ENCODE measurements at regions not wholly inside any gene's neighbourhood (a gene's known extent, or its start where the extent isn't known, plus 50 kb on each side); places are given as distances from the start of the nearest gene placed in this dataset.

GRCh38 chr5:156121882-156122281 lies 205.1 kb upstream of the SGCD start:
- Histone ChIP-seq H3K36me3 (ENCODE audit: insufficient read depth, low read length) (no peaks in the 10 kb centered on the region), H3K27me3 (ENCODE audit: insufficient read depth, low read length) (no peaks in the 10 kb centered on the region), H2AFZ (ENCODE audit: low read depth, low read length) (no peak overlapping the region), H3K9me3 (ENCODE audit: insufficient read depth, low read depth, low read length) (no peaks in the 10 kb centered on the region), H4K20me1 (ENCODE audit: insufficient read depth, low read length) (no peaks in the 10 kb centered on the region), H3K27ac (ENCODE audit: low read depth, low read length) (no peak overlapping the region), H3K4me1 (ENCODE audit: insufficient read depth, low read length) (no peaks in the 10 kb centered on the region), H3K4me3 (ENCODE audit: insufficient read depth, low read depth, low read length) (no peak overlapping the region), H3K79me2 (ENCODE audit: insufficient read depth, low read length) (no peaks in the 10 kb centered on the region), H3K9ac (ENCODE audit: low read length) (no peak overlapping the region), H3K4me2 (ENCODE audit: low read length) (no peak overlapping the region)
- DNase-seq (ENCODE audit: low read depth), result peak; percentile 72
- no peaks in the 10 kb centered on the region for H3K9me3 Mint-ChIP-seq (ENCODE audit: unreplicated experiment)
- no peaks in the 10 kb centered on the region for H3K27me3 Mint-ChIP-seq (ENCODE audit: low read depth, unreplicated experiment)
- peaks cover 5% of the 10 kb centered on the region for H3K4me1 Mint-ChIP-seq (ENCODE audit: low read depth, unreplicated experiment)
- FAIRE-seq, result no peak
- no peaks in the 10 kb centered on the region for H3K36me3 Mint-ChIP-seq (ENCODE audit: low read depth, unreplicated experiment)
- TF ChIP-seq CTCF (IDR thresholded peaks at IDR 0.05; ENCODE audit: insufficient read depth, low read depth, low read length) (no peak), EZH2 (IDR thresholded peaks at IDR 0.05; ENCODE audit: insufficient read depth, low read length) (no peak)
- H3K27ac Mint-ChIP-seq (ENCODE audit: unreplicated experiment), result no peak overlapping the region
- H3K4me3 Mint-ChIP-seq (ENCODE audit: unreplicated experiment), result no peak overlapping the region

- no peak overlapping the region for H3K27ac ChIP-seq (ENCODE audit: low read depth, low read length)
- FAIRE-seq, result no peak
- TF ChIP-seq EZH2 (IDR thresholded peaks at IDR 0.05; ENCODE audit: insufficient read depth, low read length) (no peak), CTCF (IDR thresholded peaks at IDR 0.05; ENCODE audit: insufficient read depth, low read depth, low read length) (no peak)
Observed at GRCh38 chr5:156124708-156125107, 202.3 kb upstream of the SGCD start.

GRCh38 chr5:156125118-156125517 lies 201.8 kb upstream of the SGCD start:
- Mint-ChIP-seq H3K4me3 (ENCODE audit: unreplicated experiment) (no peak overlapping the region), H3K27ac (ENCODE audit: unreplicated experiment) (no peak overlapping the region), H3K9me3 (ENCODE audit: unreplicated experiment) (no peaks in the 10 kb centered on the region), H3K4me1 (ENCODE audit: low read depth, unreplicated experiment) (peaks cover 5% of the 10 kb centered on the region), H3K27me3 (ENCODE audit: low read depth, unreplicated experiment) (no peaks in the 10 kb centered on the region), H3K36me3 (ENCODE audit: low read depth, unreplicated experiment) (no peaks in the 10 kb centered on the region)
- FAIRE-seq (no peak), DNase-seq (ENCODE audit: low read depth) (no peak)
- H2AFZ ChIP-seq (ENCODE audit: low read depth, low read length), result no peak overlapping the region
- no peaks in the 10 kb centered on the region for H3K4me1 ChIP-seq (ENCODE audit: insufficient read depth, low read length)
- H3K4me2 ChIP-seq (ENCODE audit: low read length), result no peak overlapping the region
- H3K4me3 ChIP-seq (ENCODE audit: insufficient read depth, low read depth, low read length), result no peak overlapping the region
- H3K79me2 ChIP-seq (ENCODE audit: insufficient read depth, low read length), result no peaks in the 10 kb centered on the region
- no peak for TF ChIP-seq CTCF (IDR thresholded peaks at IDR 0.05; ENCODE audit: insufficient read depth, low read depth, low read length)
- TF ChIP-seq EZH2 (IDR thresholded peaks at IDR 0.05; ENCODE audit: insufficient read depth, low read length), result no peak
- H4K20me1 ChIP-seq (ENCODE audit: insufficient read depth, low read length), result no peaks in the 10 kb centered on the region
- no peak overlapping the region for H3K9ac ChIP-seq (ENCODE audit: low read length)
- H3K9me3 ChIP-seq (ENCODE audit: insufficient read depth, low read depth, low read length), result no peaks in the 10 kb centered on the region
- no peaks in the 10 kb centered on the region for H3K27me3 ChIP-seq (ENCODE audit: insufficient read depth, low read length)
- H3K36me3 ChIP-seq (ENCODE audit: insufficient read depth, low read length), result no peaks in the 10 kb centered on the region
- H3K27ac ChIP-seq (ENCODE audit: low read depth, low read length), result no peak overlapping the region

More at GRCh38 chr5:156124708-156125107, 202.3 kb upstream of the SGCD start:
- Histone ChIP-seq H3K9me3 (ENCODE audit: insufficient read depth, low read depth, low read length) (no peaks in the 10 kb centered on the region), H3K4me1 (ENCODE audit: insufficient read depth, low read length) (no peaks in the 10 kb centered on the region), H3K36me3 (ENCODE audit: insufficient read depth, low read length) (no peaks in the 10 kb centered on the region), H3K4me3 (ENCODE audit: insufficient read depth, low read depth, low read length) (no peak overlapping the region), H3K9ac (ENCODE audit: low read length) (no peak overlapping the region), H3K79me2 (ENCODE audit: insufficient read depth, low read length) (no peaks in the 10 kb centered on the region), H4K20me1 (ENCODE audit: insufficient read depth, low read length) (no peaks in the 10 kb centered on the region), H3K4me2 (ENCODE audit: low read length) (no peak overlapping the region), H3K27me3 (ENCODE audit: insufficient read depth, low read length) (no peaks in the 10 kb centered on the region), H2AFZ (ENCODE audit: low read depth, low read length) (no peak overlapping the region)
- H3K9me3 Mint-ChIP-seq (ENCODE audit: unreplicated experiment), result no peaks in the 10 kb centered on the region
- no peak for DNase-seq (ENCODE audit: low read depth)
- H3K36me3 Mint-ChIP-seq (ENCODE audit: low read depth, unreplicated experiment), result no peaks in the 10 kb centered on the region
- H3K27ac Mint-ChIP-seq (ENCODE audit: unreplicated experiment), result no peak overlapping the region
- no peaks in the 10 kb centered on the region for H3K27me3 Mint-ChIP-seq (ENCODE audit: low read depth, unreplicated experiment)
- H3K4me1 Mint-ChIP-seq (ENCODE audit: low read depth, unreplicated experiment), result peaks cover 5% of the 10 kb centered on the region
- no peak overlapping the region for H3K4me3 Mint-ChIP-seq (ENCODE audit: unreplicated experiment)

All from astrocyte (in vitro differentiated cells and primary cell).